Epidermal melanocyte (primary cell): ENCODE measurements at regions not wholly inside any gene's neighbourhood (a gene's known extent, or its start where the extent isn't known, plus 50 kb on each side); places are given as distances from the start of the nearest gene placed in this dataset.

ENCODE experiments used
- DNase-seq: peaks from one replicate; pipeline ENCODE4 v3.0.0; 2011; ENCODE audit warnings: low spot score; ENCODE audit not compliant: insufficient read length

DNA sequence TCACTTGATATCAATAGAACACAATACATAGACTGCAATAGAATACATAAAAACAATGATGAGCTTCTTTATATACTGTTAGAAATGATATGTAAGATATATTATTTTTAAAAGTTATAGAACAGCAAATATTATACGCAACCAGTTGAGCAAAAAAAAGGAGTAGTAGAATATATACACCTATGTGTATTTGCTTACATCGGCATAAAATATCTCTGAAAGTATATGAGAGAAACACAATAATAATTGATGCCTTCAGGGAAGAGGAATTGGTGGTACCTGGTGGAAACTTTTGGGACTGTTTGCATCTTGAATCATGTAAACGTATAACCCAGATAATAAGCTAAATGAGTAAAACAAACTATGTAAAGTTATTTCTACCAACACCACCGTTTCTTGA is 418.4 kb upstream of the DCN start:
- DNase-seq = no peak

DNA sequence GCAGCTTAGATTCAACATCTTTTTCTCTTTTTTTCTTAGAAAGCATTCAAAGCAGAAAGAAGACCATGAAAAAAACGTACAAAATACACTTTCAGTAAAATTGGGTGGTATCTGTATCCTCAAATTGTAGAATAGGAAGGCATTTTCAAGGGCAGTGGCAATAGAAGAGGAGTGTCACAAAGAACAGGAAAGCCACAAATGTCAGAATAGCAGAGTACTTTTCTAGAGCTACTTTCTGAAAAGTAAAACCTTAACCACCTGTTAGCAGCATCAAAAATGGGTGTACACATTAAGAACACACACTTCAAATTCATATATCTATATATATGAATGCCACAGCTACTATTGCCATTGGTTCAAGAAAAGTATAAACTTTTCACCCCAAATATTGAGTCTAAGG is 412.1 kb upstream of the DCN start:
- no peak for DNase-seq

DNA sequence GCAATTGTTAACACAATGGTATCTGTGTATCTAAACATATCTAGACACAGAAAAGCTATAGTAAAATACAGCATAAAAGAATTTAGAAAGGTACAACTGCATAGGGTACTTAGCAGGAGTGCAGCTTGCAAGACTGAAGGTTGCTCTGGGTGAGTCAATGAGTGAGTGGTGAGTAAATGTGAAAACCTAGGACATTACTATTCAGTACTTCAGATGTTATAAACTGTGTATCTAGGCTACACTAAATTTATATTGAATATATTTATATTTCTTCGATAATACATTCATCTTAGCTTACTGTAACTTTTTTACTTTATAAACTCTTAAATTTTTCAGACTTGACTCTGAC is 409.0 kb upstream of the DCN start:
- no peak for DNase-seq

DNA sequence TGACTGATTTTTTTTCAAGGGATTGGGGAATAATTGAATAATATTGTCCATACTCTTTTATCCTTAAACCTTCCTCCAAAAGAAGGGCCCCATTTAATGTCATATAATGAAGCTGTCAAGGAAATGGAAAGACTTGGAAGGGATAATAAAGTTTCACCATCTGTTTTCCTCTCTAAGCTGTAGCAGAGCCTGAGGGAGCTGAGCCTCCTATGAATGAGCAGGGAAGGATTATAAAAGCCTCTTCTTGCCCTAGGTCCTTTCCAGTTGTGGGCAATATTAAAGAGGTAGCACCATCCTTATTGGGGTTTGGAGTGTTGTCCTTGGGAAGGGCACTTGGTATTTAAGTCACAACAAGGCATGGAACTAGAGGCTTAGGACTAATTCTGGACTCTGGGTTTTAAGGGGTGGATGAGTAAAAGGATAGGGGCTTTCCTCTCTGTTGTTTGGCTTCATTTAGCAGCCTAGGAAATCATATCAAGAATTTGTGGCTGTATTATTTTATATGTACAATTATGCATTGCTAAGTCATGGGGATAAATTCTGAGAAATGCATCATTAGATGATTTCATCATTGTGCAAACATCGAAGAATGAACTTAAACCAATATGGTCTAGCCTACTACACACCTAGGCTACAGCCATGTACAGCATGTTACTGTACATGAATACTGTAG is 408.5 kb upstream of the DCN start:
- no peak for DNase-seq

DNA sequence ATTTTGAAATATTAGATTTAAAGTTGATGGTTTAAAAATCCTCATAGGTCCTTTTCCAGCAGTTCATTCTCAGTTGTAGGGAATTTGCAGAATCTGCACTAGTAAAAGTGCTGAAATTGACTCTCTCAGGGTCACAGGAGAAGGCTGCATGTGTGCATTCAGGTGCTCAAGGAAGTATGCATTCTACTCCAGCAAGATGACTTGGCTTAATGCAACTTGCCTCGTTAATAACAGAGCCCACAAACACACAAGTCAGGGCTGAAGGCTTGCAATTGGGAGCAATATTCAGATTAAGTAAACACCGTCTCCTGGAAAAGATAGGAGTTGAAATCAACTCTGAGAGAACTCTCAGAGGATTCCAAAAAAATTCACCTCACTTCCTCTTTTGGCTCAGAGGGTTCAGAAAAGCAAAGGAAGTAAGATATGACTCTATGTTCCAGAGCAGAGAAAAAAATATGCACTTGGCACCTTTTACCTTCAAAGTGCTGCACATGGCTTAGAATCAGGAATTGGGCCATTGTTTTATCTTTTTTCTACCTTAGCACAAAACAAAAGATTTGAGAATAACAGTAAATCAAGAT is 406.3 kb upstream of the DCN start:
- no peak for DNase-seq

DNA sequence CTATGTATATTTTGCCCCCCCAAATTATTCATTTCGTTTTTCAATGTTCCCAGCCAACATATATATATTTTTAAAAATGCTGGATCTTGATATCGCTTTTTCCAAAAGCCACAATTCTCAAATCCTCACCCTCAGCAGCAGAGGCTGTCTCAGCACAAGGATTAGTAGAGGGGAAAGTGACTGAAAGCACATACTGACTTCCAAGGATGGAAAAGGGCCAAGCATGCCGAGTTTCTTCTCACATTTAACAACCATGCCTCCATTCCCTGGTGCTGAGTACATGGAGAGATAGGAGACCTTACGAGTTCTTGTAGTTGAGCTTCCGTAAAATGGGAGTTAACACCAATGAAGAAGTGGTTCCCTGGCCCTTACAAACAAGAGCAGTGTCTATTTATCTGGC is 403.4 kb upstream of the DCN start:
- no peak for DNase-seq

DNA sequence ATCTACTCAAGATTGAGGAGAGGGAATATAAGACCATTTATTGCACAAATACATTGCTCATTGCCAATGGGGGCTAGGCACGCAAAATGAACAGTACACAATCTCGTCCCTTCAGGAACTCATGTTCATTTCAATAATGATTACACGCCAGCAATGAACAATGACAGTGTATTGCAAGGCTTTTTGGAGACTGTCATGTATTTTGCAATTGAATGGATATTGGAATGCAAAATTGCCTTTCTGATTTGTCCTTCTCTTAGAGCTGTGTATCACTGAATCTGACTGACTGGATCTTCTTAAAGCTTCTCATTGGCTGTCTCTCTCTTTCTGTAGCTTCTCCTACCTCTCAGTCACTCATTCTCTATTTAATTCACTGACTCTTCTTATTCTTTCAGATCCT is 400.2 kb upstream of the DCN start:
- no peak for DNase-seq

DNA sequence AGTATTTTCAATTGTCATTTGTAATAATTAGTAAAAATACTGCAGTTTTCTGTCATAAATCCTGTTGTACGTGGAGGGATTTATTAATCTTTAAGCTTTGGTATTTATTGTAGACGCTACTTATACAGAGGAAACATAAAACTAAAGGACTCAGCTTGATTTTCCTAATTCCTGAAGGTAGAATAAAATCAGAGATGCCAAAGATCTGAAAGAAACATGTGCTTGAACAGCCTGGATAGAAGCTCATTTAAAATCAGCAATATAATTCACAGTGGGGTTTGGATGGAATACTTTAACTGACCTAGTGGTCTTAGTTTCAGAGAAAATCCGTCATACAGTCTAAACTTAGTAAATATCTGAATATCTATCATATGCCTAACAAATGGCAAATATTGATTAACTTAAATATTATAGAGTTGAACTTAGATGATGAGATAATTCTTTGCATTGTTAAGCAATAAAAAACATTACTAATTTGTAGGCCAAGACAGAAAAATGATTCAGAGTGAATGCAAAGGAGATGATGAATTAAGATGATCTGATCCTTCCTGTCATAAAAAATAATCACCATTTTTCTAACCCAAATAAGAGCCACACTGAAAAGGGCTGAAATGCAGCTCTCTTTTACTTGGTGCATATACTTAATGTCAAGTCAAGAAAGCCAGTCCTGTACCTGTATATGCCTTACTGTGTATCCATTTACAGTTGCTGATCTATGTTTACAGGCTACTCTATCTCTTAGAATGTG is 397.1 kb upstream of the DCN start:
- DNase-seq = no peak

DNA sequence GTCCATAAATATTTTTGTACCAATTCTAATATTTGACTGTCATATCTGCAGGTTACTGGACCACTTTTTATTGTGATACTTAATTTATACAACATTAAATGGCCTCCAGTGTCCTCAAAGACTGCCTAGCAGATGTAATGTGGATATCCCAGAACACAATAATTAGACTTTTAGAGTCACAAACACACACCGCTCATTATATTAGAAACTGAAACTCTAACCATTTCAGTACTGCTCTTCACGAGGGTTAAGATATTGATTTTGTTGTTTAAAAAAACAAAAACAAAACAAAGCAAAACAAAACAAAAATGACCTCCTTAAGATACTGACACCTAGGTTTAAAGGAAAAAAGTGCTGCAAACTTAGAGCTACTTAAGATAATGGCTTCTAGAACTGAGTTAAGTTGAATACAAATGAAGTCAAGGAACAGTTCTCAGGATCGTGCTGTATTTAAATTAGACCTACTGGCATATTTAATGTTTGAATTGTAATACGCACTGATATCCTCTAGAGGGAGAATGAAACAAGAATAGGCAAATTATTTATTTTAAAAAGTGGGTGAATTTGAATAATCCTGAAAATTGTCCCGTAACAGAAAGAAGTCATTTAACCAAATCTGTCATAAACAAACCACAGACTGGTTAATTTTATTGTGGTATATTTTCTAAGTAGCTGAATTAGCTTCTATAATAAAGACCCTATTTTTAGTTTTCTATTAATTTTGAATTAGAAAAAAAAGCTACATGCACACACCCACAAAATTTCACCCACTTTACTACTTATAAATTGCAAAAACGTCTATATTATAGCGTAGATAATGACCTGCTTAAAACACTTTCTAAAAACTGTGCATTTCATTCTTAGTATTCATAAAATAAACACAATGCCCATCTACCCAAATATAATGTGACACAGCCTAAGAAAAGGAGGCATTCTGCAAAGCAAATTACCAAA is 395.2 kb upstream of the DCN start:
- DNase-seq = peak; percentile 29

DNA sequence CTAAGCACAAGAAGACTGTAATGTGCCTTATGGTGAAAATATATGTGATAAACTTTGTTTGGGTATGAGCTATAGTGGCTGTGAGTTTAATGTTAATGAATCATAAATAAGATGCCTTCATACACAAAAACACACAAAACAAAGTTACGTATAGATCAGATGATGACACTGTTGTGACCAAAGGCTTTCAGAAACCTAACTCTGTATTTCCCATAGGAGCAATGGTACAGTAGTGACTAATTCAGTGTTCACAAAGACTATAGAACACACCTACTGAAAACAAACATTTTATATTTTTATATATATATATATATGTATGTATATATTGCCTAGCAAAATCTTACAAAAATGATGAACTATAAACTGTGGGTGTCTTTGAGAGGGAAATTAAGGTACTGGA is 393.8 kb upstream of the DCN start:
- no peak for DNase-seq

DNA sequence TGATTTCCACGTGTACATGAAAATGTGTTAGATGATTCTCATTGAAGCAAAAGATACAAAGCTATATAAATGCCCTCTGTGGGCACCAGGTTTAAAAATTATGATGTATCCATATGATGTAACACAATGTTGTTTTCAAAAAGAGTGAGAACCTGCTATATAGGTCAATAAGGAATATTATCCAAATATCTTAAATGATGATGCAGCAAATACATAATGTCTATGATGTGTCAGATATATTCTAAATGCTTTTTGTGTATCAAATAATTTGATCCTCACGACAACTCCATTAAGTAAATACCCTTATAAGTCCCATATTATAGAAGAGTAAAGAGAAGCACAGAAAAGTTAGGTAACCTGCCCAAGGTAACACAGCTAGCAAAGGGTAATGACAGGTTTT is 393.0 kb upstream of the DCN start:
- DNase-seq = no peak

DNA sequence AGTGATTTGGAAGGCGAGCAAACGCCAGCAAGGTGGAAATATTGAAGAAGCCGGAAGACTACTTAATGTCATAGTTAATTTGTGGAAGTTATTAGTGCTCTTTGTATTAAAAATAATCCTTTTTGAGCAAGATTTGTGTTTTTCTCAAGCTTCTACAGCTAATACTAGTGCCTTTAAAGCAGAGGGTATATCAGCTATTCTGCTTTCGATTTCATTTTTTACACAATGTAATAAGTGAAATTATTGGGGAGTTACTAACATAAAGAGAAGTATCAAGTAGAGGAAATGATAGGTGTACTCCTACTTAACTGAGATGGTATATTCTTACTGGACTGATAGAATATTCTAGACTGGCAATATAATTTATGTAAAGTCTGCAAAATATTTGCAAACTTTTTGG is 392.4 kb upstream of the DCN start:
- no peak for DNase-seq

DNA sequence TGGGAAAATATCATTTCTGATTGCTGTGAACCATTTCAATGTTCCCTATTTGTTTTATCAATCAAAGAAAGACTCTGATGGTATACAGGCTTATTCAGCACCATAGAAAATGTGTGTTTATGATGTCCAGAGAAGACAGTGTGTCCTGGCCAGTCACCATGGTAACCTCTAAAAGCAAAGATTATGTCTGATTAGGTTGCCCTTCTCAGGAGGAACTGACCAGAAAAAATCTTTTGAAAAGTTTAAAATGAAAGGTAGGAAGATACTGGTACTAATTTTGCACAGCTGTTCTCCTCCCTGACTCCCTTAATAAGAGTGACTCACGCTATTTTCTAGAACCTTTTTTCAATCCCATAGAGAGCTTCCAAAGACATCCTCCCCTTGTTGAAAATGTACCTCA is 391.8 kb upstream of the DCN start:
- no peak for DNase-seq

DNA sequence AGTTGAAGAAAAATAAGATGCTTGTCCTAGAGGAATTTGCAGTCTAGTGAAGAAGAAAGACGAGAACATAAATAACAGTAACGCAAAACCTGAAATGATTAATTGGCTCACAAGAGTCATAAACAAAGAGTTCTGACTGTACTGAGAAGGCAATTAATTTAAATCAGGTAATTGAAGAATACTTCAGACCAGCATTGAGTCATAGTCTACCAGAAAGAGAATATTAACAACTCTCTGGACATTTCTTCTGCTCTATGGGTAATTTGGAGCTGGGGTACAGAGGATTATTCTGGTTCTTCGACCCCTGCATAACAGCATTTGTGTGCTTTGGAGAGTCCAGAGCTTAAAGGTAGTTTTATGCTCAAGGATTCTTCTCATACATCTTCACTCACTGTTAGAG is 390.3 kb upstream of the DCN start:
- DNase-seq = no peak

DNA sequence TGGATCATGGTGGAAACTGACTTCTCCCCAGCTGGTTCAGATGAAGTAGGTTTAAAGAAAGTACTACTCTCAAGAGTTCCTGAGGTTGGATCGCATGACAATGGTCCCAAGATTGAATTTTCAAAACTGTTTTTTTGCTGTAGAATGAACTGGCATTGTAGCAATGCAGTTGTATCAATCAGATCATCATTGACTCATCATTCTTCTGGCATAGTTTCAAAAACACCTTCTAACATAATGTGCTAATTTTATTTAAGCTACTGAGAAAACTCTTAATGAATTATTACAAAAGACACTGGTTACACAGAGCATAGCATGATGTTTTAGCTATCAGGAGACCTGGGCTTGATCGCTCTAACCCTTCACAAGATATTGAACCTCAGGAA is 384.5 kb upstream of the DCN start:
- DNase-seq = no peak

DNA sequence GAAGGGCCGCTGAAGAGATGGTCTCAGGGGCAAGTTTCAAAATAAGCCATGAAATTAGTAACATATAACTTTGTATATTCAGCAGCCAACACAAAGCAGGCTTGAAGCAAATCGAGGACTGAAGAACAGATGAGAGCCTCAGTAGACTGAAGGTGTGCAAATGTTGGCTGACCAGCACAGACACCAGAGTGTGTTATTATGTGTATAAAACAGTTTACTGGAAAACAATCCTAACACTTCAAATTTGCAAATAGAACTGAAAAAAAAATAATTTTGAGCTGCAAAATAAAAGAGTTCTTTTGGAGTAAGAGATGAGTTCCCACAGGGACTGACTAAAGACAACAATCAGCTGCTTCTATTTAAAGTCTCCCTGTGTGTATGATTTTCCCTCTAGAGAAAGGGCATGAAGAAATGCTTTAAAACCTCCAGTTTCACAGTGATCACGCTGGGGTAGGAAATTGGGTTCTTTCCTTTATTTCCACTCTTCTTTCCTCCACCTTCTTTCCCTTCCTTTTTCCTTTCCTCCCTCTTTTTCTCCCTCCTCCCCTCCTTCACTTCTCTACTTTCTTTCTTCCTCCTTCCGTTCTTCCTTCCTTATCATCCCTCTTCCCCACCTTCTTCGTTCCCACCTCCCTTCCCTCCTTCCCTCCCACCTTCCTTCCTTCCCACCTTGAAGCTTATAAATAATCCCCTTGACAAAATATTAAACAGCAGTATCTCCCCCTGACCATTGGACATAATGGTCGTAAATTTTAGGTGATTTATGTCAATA is 383.9 kb upstream of the DCN start:
- DNase-seq = no peak

DNA sequence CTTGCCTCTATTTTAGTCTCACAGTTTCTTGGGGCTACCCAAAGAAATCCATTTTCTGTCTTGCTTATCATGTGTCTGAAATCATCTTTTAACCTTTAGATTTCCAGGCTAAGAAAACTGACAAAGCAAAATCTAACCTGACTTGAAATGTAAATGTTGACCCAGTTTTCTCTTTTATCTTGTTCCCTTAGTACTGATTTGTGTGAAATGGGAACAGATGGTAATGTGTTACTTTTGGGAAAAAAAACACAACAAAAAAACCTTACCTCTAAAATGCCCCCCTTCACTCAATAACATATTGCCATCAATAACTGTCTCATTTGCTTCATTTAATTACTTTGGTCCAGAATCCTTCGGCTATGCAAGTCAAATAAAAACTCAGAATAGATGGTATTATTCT is 383.2 kb upstream of the DCN start:
- DNase-seq = no peak

DNA sequence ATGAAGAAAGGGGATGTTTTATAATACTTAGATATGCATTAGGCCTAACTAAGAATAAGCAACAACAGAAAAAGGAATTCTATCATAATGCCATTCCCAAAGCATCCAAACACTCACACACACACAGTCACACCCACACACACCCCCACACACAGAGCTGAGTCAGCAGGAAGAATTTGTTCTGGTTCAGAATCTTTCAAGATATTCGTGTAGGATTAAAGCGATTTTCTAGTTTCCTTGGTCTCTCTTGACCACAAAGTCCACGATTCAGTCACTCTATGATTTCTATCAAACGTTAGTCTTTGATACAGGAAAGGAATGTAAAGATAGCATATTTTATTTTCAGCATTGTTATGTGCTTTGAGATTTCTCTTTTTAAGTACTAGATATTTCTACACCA is 382.6 kb upstream of the DCN start:
- no peak for DNase-seq

DNA sequence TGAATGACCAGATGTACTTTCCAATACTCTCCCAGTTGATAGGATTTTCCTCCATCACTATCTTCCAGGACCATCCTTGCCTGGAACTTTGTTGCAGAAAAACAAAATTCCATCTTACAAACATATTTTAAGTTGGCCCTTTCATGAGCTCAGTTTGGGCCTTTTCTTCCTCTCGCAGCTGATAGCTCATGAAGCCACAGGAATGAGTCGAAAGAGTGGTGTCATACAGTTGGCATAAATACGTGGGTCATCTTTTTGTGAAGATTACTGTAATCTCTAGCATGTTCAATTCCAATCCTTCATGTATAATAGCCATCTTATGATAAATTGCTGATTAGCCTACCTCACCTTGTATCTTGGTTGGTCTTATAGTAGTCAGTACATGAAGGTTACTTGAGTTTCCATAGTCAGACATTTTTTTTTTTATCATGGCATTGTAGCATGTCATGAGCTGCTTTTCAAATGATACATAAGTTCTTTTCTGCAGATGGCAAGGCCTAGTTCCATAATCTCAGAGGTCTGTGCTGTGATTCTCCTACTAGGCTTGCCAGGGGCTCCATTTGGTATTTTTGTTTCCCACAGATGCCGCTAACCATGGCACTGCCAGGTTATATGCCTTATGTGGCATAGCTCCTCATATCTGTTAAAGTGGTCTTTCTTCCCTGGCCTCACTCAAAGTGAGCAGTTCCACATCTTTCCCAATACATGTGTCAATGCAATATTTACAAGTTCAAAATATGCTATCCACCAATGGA is 380.6 kb upstream of the DCN start:
- no peak for DNase-seq

DNA sequence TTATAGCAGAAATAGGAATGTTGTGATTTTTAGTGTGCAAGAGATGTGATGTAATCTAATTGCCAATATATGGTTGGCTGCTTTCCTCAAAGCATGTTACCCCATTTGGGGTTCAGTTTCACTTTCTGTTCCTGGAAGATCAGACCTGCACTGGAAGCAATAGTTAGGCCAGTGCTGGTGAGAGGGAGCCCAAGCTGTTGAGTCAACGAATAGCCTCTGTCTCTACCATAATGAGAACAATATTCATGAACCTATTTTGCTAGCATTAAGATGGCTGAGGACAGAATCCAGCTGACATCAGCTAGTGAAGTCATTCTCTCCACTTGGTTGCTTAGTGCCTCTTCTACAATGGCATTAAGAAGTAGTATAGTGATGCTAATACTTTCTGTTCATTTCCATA is 379.9 kb upstream of the DCN start:
- no peak for DNase-seq

DNA sequence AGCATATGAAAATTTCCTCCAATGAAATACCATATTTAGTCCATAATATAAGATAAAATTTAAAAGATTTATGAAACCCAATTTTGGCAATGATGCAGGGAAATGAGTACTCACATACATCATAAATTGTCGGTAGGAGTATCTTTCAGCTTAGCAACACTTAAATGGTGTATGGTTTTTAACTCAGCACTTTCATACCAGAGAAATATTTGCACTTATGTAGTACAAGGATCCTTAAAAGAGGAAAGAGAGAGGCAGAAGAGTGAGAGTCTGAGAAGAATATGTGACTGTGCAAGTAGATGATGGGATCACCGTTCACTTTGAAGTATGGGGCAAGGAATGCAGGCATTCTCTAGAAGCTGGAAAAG is 379.3 kb upstream of the DCN start:
- DNase-seq = no peak
